ENCODE measurements at regions not wholly inside any gene's neighbourhood (a gene's known extent, or its start where the extent isn't known, plus 50 kb on each side); places are given as distances from the start of the nearest gene placed in this dataset.

DNA sequence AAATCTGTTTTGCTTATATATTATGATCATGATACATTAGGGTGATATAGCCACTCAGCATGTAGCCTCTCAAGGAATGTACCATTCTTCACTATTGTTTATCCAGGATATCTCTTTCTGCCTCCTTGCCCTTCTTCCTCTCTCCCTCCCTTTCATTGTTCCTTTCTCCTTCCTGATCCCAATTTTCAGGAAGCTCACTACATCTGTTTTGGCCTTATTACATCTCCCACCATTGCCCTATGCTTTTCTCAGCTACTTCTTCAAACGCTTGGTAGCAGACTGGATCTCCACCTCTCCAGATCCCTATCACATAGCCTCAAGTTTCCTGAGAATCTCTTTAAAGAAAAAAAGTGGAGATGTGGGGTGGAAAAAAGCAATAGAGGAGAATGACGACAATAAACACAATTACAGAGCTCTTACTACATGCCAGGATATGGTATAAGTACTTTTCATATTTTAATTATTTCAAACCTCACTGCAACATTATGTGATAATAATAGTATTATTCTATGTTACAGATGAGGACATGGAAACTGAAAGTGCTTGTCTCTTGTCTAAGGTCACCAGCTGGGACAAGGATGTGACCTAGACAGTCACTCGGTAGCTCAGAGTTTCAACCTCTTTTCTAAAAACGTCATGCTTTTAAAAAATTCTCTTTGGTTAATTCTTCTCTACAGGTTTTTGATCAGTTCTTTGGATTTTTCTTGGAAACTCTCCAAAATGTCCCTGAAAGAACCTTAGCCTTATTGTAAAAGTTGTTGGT, 959.1 kb downstream of the CDH11 start:
- Histone ChIP-seq H3K36me3 (ENCODE audit: control insufficient read depth, insufficient read depth, low read length) (no peaks in the 10 kb centered on the region), H3K4me3 (ENCODE audit: low read length) (no peak overlapping the region), H3K9me3 (ENCODE audit: control insufficient read depth, insufficient read depth, low read length) (peaks cover 5% of the 10 kb centered on the region), H3K27me3 (ENCODE audit: control insufficient read depth, insufficient read depth, low read length) (no peaks in the 10 kb centered on the region), H3K27ac (ENCODE audit: low read length) (no peak overlapping the region), H3K4me1 (ENCODE audit: control insufficient read depth, insufficient read depth, low read length) (no peaks in the 10 kb centered on the region)
- intact Hi-C loops (cut with micrococcal nuclease) = no loop called here
- 56% methylated on average over 2 of the region's 4 CpGs for WGBS (ENCODE audit: insufficient coverage)
- Mint-ChIP-seq H3K36me3 (no peaks in the 10 kb centered on the region), H3K4me3 (no peak overlapping the region), H3K27ac (no peak overlapping the region), H3K9me3 (peaks cover 8 to 10% of the 10 kb centered on the region in 2 donors), H3K27me3 (ENCODE audit: low read depth in 2 of 2) (no peaks in the 10 kb centered on the region), H3K4me1 (no peaks in the 10 kb centered on the region)
- TF ChIP-seq, protein P1, sequence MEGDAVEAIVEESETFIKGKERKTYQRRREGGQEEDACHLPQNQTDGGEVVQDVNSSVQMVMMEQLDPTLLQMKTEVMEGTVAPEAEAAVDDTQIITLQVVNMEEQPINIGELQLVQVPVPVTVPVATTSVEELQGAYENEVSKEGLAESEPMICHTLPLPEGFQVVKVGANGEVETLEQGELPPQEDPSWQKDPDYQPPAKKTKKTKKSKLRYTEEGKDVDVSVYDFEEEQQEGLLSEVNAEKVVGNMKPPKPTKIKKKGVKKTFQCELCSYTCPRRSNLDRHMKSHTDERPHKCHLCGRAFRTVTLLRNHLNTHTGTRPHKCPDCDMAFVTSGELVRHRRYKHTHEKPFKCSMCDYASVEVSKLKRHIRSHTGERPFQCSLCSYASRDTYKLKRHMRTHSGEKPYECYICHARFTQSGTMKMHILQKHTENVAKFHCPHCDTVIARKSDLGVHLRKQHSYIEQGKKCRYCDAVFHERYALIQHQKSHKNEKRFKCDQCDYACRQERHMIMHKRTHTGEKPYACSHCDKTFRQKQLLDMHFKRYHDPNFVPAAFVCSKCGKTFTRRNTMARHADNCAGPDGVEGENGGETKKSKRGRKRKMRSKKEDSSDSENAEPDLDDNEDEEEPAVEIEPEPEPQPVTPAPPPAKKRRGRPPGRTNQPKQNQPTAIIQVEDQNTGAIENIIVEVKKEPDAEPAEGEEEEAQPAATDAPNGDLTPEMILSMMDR (IDR thresholded peaks at IDR 0.05) = no peak
- DNase-seq = no peak
- ATAC-seq = no peak

DNA sequence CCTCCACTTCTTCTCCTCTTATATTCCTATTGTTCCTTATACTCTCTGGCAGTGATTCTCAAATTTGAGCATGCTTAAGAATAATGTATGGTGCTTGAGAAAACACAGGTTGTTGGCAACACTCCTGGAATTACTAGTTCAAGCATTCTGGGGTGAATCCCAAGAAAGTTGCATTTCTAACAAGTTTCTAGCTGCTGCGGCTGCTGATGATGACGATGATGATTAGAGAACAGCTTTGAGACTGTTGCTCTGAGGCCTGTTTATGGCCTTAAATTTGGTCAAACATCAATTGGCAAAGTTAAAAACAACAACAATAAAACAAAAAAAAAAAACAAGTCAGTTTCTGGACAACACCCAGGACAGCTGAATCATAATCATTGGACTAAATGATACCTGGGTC, 961.9 kb downstream of the CDH11 start:
- WGBS (ENCODE audit: insufficient coverage) = 84% methylated on average over 2 of the region's 2 CpGs

DNA sequence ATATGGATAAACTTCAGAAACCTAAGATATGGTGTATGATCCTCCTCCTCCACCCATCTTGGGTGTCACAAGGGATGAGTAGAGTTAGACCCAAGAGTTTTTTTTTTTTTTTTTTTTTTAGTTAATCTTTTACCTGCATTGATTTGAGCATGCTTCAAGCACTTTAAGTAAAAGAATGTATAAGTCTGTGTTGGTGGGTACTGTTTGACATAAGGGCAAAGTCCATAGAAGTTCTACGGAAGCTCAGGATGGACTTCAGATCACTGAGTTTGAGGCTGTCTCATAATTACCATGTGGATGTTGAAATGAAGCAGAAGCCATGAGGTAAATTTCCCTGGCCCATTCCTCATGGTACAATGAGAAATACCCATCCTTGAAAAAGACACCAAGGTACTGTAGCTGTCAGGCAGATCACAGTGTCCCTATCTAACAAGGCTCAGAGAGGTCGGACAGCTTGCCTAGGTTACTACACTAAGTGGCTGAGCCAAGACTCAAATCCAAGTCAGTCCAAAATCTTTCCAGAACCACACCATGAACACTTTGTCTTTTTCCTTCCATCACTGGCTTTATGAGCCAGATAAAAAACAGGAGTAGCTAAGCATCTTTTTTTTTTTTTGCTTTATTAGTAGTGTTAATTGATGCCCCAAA, 962.8 kb downstream of the CDH11 start:
- no peaks in the 10 kb centered on the region for H3K27me3 ChIP-seq (ENCODE audit: control insufficient read depth, insufficient read depth, low read length)
- Mint-ChIP-seq H3K36me3 (no peaks in the 10 kb centered on the region), H3K27ac (no peak overlapping the region), H3K4me3 (no peak overlapping the region), H3K9me3 (peaks cover 9% of the 10 kb centered on the region in 2 donors), H3K4me1 (no peaks in the 10 kb centered on the region), H3K27me3 (ENCODE audit: low read depth in 2 of 2) (no peaks in the 10 kb centered on the region)
- H3K9me3 ChIP-seq (ENCODE audit: control insufficient read depth, insufficient read depth, low read length) = no peaks in the 10 kb centered on the region
- intact Hi-C loops (cut with micrococcal nuclease) = no loop called here
- 84% methylated on average over 2 of the region's 2 CpGs for WGBS (ENCODE audit: insufficient coverage)
- TF ChIP-seq, protein P1 (IDR thresholded peaks at IDR 0.05) = no peak
- no peaks in the 10 kb centered on the region for H3K36me3 ChIP-seq (ENCODE audit: control insufficient read depth, insufficient read depth, low read length)
- ATAC-seq = no peak
- DNase-seq = no peak
- H3K4me3 ChIP-seq (ENCODE audit: low read length) = no peak overlapping the region
- H3K4me1 ChIP-seq (ENCODE audit: control insufficient read depth, insufficient read depth, low read length) = no peaks in the 10 kb centered on the region
- no peak overlapping the region for H3K27ac ChIP-seq (ENCODE audit: low read length)

More for the DNA sequence above, 961.9 kb downstream of the CDH11 start:
- intact Hi-C loops (cut with micrococcal nuclease) = no loop called here
- H3K4me3 ChIP-seq (ENCODE audit: low read length) = no peak overlapping the region
- TF ChIP-seq, protein P1 (IDR thresholded peaks at IDR 0.05) = no peak
- no peaks in the 10 kb centered on the region for H3K27me3 ChIP-seq (ENCODE audit: control insufficient read depth, insufficient read depth, low read length)
- H3K36me3 ChIP-seq (ENCODE audit: control insufficient read depth, insufficient read depth, low read length) = no peaks in the 10 kb centered on the region
- no peak overlapping the region for H3K27ac ChIP-seq (ENCODE audit: low read length)
- H3K4me1 ChIP-seq (ENCODE audit: control insufficient read depth, insufficient read depth, low read length) = no peaks in the 10 kb centered on the region
- H3K36me3 Mint-ChIP-seq = no peaks in the 10 kb centered on the region
- H3K4me1 Mint-ChIP-seq = no peaks in the 10 kb centered on the region
- DNase-seq (no peak), ATAC-seq (no peak)
- no peaks in the 10 kb centered on the region for H3K9me3 ChIP-seq (ENCODE audit: control insufficient read depth, insufficient read depth, low read length)
- H3K27me3 Mint-ChIP-seq (ENCODE audit: low read depth in 2 of 2) = no peaks in the 10 kb centered on the region
- no peak overlapping the region for H3K4me3 Mint-ChIP-seq
- H3K27ac Mint-ChIP-seq = no peak overlapping the region
- peaks cover 9 to 12% of the 10 kb centered on the region in 2 donors for H3K9me3 Mint-ChIP-seq

All from natural killer cell (primary cell).